Neural progenitor cell (in vitro differentiated cells): ENCODE measurements at regions not wholly inside any gene's neighbourhood (a gene's known extent, or its start where the extent isn't known, plus 50 kb on each side); places are given as distances from the start of the nearest gene placed in this dataset.

ENCODE experiments used
- CTCF ChIP-seq: fragments of 200-600 bp; sonication (generic); IDR thresholded peaks from 2 replicates; pipeline ENCODE4 v1.5.1; 2017; ENCODE audit warnings: antibody characterized with exemption, mild to moderate bottlenecking
- EZH2 ChIP-seq: fragments of 200-600 bp; sonication (generic); IDR thresholded peaks from 2 replicates; pipeline ENCODE4 v1.6.1; 2017; ENCODE audit warnings: antibody characterized with exemption, mild to moderate bottlenecking, moderate library complexity
- EZH2phosphoT487 ChIP-seq: fragments of 200-600 bp; sonication (generic); IDR thresholded peaks from 2 replicates; pipeline ENCODE4 v1.6.1; 2017; ENCODE audit warnings: antibody characterized with exemption

- TF ChIP-seq CTCF (no peak), EZH2 (no peak), EZH2phosphoT487 (no peak)
These were observed 96.3 kb upstream of the RNF152 start for GRCh38 chr18:61989138-61989537.
